DMS153 (cell line): ENCODE measurements at regions not wholly inside any gene's neighbourhood (a gene's known extent, or its start where the extent isn't known, plus 50 kb on each side); places are given as distances from the start of the nearest gene placed in this dataset.
"Not testable (repeated sequence)": the region's sequence is repeated elsewhere in the genome, so short reads cannot be mapped to it uniquely, and the experiment has no call there.

Experiments
- DNase-seq: peaks from one replicate; lab custom pipeline; 2025; lab: John Stamatoyannopoulos, UW

- DNase-seq, result no peak
These were observed 219.3 kb upstream of the HSF2 start for GRCh38 chr6:122180132-122180531.

- no peak for DNase-seq
These were observed 217.4 kb upstream of the HSF2 start for GRCh38 chr6:122182061-122182460.

GRCh38 chr6:122184401-122184827 is 215.0 kb upstream of the HSF2 start:
- DNase-seq, result no peak

GRCh38 chr6:122185458-122185857 is 214.0 kb upstream of the HSF2 start:
- DNase-seq, result not testable (repeated sequence)

- DNase-seq, result no peak
These were observed 212.3 kb upstream of the HSF2 start for GRCh38 chr6:122187186-122187585.

GRCh38 chr6:122198922-122199321 is 200.5 kb upstream of the HSF2 start:
- no peak for DNase-seq

- no peak for DNase-seq
These were observed 199.0 kb upstream of the HSF2 start for GRCh38 chr6:122200440-122200839.

GRCh38 chr6:122202576-122203137 is 196.8 kb upstream of the HSF2 start:
- DNase-seq, result no peak

GRCh38 chr6:122207061-122207460 is 192.4 kb upstream of the HSF2 start:
- DNase-seq, result no peak

GRCh38 chr6:122207794-122208193 is 191.7 kb upstream of the HSF2 start:
- DNase-seq, result no peak

GRCh38 chr6:122214605-122215318 is 184.7 kb upstream of the HSF2 start:
- no peak for DNase-seq

- no peak for DNase-seq
These were observed 179.2 kb upstream of the HSF2 start for GRCh38 chr6:122220254-122220653.

GRCh38 chr6:122222761-122223160 is 176.7 kb upstream of the HSF2 start:
- no peak for DNase-seq

- no peak for DNase-seq
These were observed 176.2 kb upstream of the HSF2 start for GRCh38 chr6:122223251-122223650.

- DNase-seq, result no peak
These were observed 160.6 kb upstream of the HSF2 start for GRCh38 chr6:122238861-122239260.

- no peak for DNase-seq
These were observed 152.4 kb upstream of the HSF2 start for GRCh38 chr6:122246906-122247658.

- DNase-seq, result no peak
These were observed 151.3 kb upstream of the HSF2 start for GRCh38 chr6:122248001-122248669.

- no peak for DNase-seq
These were observed 150.6 kb upstream of the HSF2 start for GRCh38 chr6:122248844-122249243.

- no peak for DNase-seq
These were observed 140.6 kb upstream of the HSF2 start for GRCh38 chr6:122258839-122259238.

GRCh38 chr6:122264557-122264956 is 134.9 kb upstream of the HSF2 start:
- DNase-seq, result no peak

- DNase-seq, result no peak
These were observed 133.7 kb upstream of the HSF2 start for GRCh38 chr6:122265755-122266154.

- DNase-seq, result no peak
These were observed 131.1 kb upstream of the HSF2 start for GRCh38 chr6:122268394-122268793.

- no peak for DNase-seq
These were observed 122.8 kb upstream of the HSF2 start for GRCh38 chr6:122276637-122277036.
